B cell (primary cell): ENCODE measurements at regions not wholly inside any gene's neighbourhood (a gene's known extent, or its start where the extent isn't known, plus 50 kb on each side); places are given as distances from the start of the nearest gene placed in this dataset.

ENCODE experiments used
- ATAC-seq: fragments of 200-7000 bp; cut with Tn5 transposase; one replicate; pipeline ENCODE4 v1.10.0; 2021; ENCODE audit warnings: low read depth, mild to moderate bottlenecking, moderate number of reproducible peaks, moderate library complexity
- CTCF ChIA-PET: fragments of 350-600 bp; sonication (Branson Sonifier 250); formaldehyde crosslinking; loops from one replicate; lab custom pipeline; 2021; ENCODE audit warnings: antibody characterized with exemption, inconsistent platforms; lab: Charles Lee
- POLR2A ChIA-PET: fragments of 350-600 bp; sonication (Branson Sonifier 250); formaldehyde crosslinking; loops from one replicate; lab custom pipeline; 2021; ENCODE audit warnings: antibody characterized with exemption; lab: Charles Lee
- DNase-seq: peaks from one replicate; pipeline ENCODE4 v3.0.0; 2013
- H2AFZ ChIP-seq: 2 replicates; pipeline ENCODE4 v1.6.1; 2012; ENCODE audit warnings: mild to moderate bottlenecking, low read depth, low read length; ENCODE audit not compliant: insufficient read depth, poor library complexity, severe bottlenecking
- H3K27ac ChIP-seq, 2 donors: 1 replicate in 1 of 2; 2 replicates in 1 of 2; pipeline ENCODE4 v1.5.1; 2012 to 2013; ENCODE audit warnings: low read length in 2 of 2, mild to moderate bottlenecking in 2 of 2, moderate library complexity in 1 of 2
- H3K27me3 ChIP-seq, 4 experiments: fragments of 200-600 bp in 1 of 4; sonication (generic) in 1 of 4; replicated peaks in 1 of 4; 1 replicate in 2 of 4; 2 replicates in 2 of 4; pipeline versions ENCODE4 v1.6.1 to v1.7.0; 2013 to 2016; ENCODE audit warnings: low read length in 3 of 4, mild to moderate bottlenecking in 2 of 4, mixed read lengths in 1 of 4, moderate library complexity in 1 of 4; ENCODE audit not compliant: insufficient read depth in 4 of 4, control insufficient read depth in 3 of 4; ENCODE audit errors: control extremely low read depth in 1 of 4
- H3K36me3 ChIP-seq, 2 experiments: replicated peaks in 1 of 2; 1 replicate in 1 of 2; 2 replicates in 1 of 2; pipeline versions ENCODE4 v1.6.1 to v1.7.1; 2013; ENCODE audit warnings: low read length in 1 of 2; ENCODE audit not compliant: insufficient read depth in 2 of 2, control insufficient read depth in 1 of 2; ENCODE audit errors: control extremely low read depth in 1 of 2, extremely low read depth in 1 of 2
- H3K4me1 ChIP-seq, 2 donors: fragments of 200-600 bp in 1 of 2; sonication (generic) in 1 of 2; 1 replicate in 1 of 2; 2 replicates in 1 of 2; pipeline versions ENCODE4 v1.5.1 to v1.6.1; 2013 to 2017; ENCODE audit warnings: low read length in 2 of 2; ENCODE audit not compliant: control insufficient read depth in 2 of 2, insufficient read depth in 2 of 2
- H3K4me2 ChIP-seq: replicated peaks from 2 replicates; pipeline ENCODE3; 2012; ENCODE audit warnings: mild to moderate bottlenecking, low read depth, low read length; ENCODE audit not compliant: poor library complexity, severe bottlenecking
- H3K4me3 ChIP-seq, 5 experiments: fragments of 200-600 bp in 1 of 5; sonication (generic) in 1 of 5; 1 replicate in 3 of 5; 2 replicates in 2 of 5; pipeline versions ENCODE4 v1.5.1 to v1.7.0; 2011 to 2016; ENCODE audit warnings: low read length in 4 of 5, mild to moderate bottlenecking in 4 of 5, low read depth in 2 of 5, control low read depth in 1 of 5, moderate library complexity in 1 of 5; ENCODE audit not compliant: insufficient read depth in 1 of 5; ENCODE audit errors: control extremely low read depth in 1 of 5, extremely low read depth in 1 of 5
- H3K79me2 ChIP-seq: fragments of 200-600 bp; sonication (generic); one replicate; pipeline ENCODE4 v1.6.0; 2016; ENCODE audit warnings: low read length; ENCODE audit not compliant: control insufficient read depth, insufficient read depth
- H3K9ac ChIP-seq: fragments of 200-600 bp; sonication (generic); 2 replicates; pipeline ENCODE4 v1.6.1; 2017; ENCODE audit warnings: mild to moderate bottlenecking, low read length, moderate library complexity
- H3K9me3 ChIP-seq, 3 donors: one replicate each; pipeline versions ENCODE4 v1.6.1 to v1.7.1; 2013; ENCODE audit warnings: low read length in 2 of 3; ENCODE audit not compliant: control insufficient read depth in 2 of 3, insufficient read depth in 1 of 3; ENCODE audit errors: control extremely low read depth in 1 of 3
- H4K20me1 ChIP-seq: 2 replicates; pipeline ENCODE4 v1.6.0; 2012; ENCODE audit warnings: mild to moderate bottlenecking, low read length; ENCODE audit not compliant: insufficient read depth, control insufficient read depth, poor library complexity, severe bottlenecking
- H3K27ac Mint-ChIP-seq: one replicate; pipeline ENCODE4 v1.8.0; 2021; ENCODE audit warnings: mixed read lengths
- H3K27me3 Mint-ChIP-seq: one replicate; pipeline ENCODE4 v1.8.0; 2021; ENCODE audit warnings: mixed read lengths
- H3K4me1 Mint-ChIP-seq: one replicate; pipeline ENCODE4 v1.8.0; 2021; ENCODE audit warnings: mixed read lengths
- H3K4me3 Mint-ChIP-seq: one replicate; pipeline ENCODE4 v1.8.0; 2021; ENCODE audit warnings: mixed read lengths
- H3K9me3 Mint-ChIP-seq: one replicate; pipeline ENCODE4 v1.8.0; 2022; ENCODE audit warnings: mixed read lengths; ENCODE audit not compliant: insufficient read depth
- CTCF ChIP-seq: fragments of 200-600 bp; IDR thresholded peaks from one replicate; pipeline ENCODE4 v1.8.0; 2022; ENCODE audit warnings: antibody characterized with exemption, mild to moderate bottlenecking
- EZH2 ChIP-seq: IDR thresholded peaks from 2 replicates; pipeline ENCODE4 v1.6.1; 2012; ENCODE audit warnings: borderline replicate concordance, low read depth, mild to moderate bottlenecking, moderate library complexity, low read length; ENCODE audit not compliant: insufficient read depth, poor library complexity, severe bottlenecking
- WGBS: methylation state at CpG from one replicate; pipeline ENCODE4 v1.1.5; 2013; ENCODE audit warnings: missing lambda C conversion rate; ENCODE audit not compliant: insufficient coverage; 5-methylcytosine and 5-hydroxymethylcytosine counted together
- intact Hi-C: fragments of 100-400 bp; cut with micrococcal nuclease; formaldehyde crosslinking; loops from one replicate; pipeline ENCODE4 v1.10.0; 2022

GRCh38 chr5:158525663-158526062 is 574.1 kb downstream of the EBF1 start:
- Histone ChIP-seq H3K9me3 (no peaks in the 10 kb centered on the region), H3K4me3 (no peak overlapping the region), H3K4me2 (no peak overlapping the region), H3K9ac (no peak overlapping the region), H3K36me3 (no peaks in the 10 kb centered on the region), H3K27me3 (no peaks in the 10 kb centered on the region), H3K4me1 (peaks cover 0 to 4% of the 10 kb centered on the region in 2 donors), H3K27ac (no peak overlapping the region), H2AFZ (no peak overlapping the region), H4K20me1 (no peaks in the 10 kb centered on the region), H3K79me2 (no peaks in the 10 kb centered on the region)
- peaks cover 6% of the 10 kb centered on the region for H3K4me1 Mint-ChIP-seq
- ATAC-seq (no peak), DNase-seq (no peak)
- no peaks in the 10 kb centered on the region for H3K9me3 Mint-ChIP-seq
- ChIA-PET CTCF (no interaction called here), POLR2A (no interaction called here)
- no peak overlapping the region for H3K27ac Mint-ChIP-seq
- intact Hi-C loops = no loop called here
- H3K27me3 Mint-ChIP-seq = no peaks in the 10 kb centered on the region
- H3K4me3 Mint-ChIP-seq = no peak overlapping the region
- WGBS = 93% methylated on average over 2 of the region's 4 CpGs
- TF ChIP-seq CTCF (no peak), EZH2 (no peak)

GRCh38 chr5:158524070-158524469 is 575.6 kb downstream of the EBF1 start:
- H3K4me2 ChIP-seq = no peak overlapping the region
- Mint-ChIP-seq H3K4me3 (no peak overlapping the region), H3K27me3 (no peaks in the 10 kb centered on the region), H3K9me3 (no peaks in the 10 kb centered on the region), H3K4me1 (peaks cover 6% of the 10 kb centered on the region), H3K27ac (no peak overlapping the region)
- no peaks in the 10 kb centered on the region for H3K79me2 ChIP-seq
- no peak for TF ChIP-seq CTCF
- TF ChIP-seq EZH2 = no peak
- no peaks in the 10 kb centered on the region for H3K27me3 ChIP-seq
- no peak overlapping the region for H2AFZ ChIP-seq
- H4K20me1 ChIP-seq = no peaks in the 10 kb centered on the region
- no peaks in the 10 kb centered on the region for H3K36me3 ChIP-seq
- CTCF ChIA-PET = interaction anchor here (0.6 kb wide), 1 partner anchor 157 kb away, joined by 7 read pairs; no protein-coding TSS in a partner anchor
- peaks cover 0 to 4% of the 10 kb centered on the region in 2 donors for H3K4me1 ChIP-seq
- H3K27ac ChIP-seq = no peak overlapping the region
- DNase-seq (no peak), ATAC-seq (no peak)
- intact Hi-C loops = no loop called here
- no peak overlapping the region for H3K9ac ChIP-seq
- POLR2A ChIA-PET = interaction anchor here (1.6 kb wide), 1 partner anchor 9 kb away, joined by 5 read pairs; no protein-coding TSS in a partner anchor
- H3K4me3 ChIP-seq = no peak overlapping the region
- H3K9me3 ChIP-seq = no peaks in the 10 kb centered on the region
